ENCODE measurements at regions not wholly inside any gene's neighbourhood (a gene's known extent, or its start where the extent isn't known, plus 50 kb on each side); places are given as distances from the start of the nearest gene placed in this dataset.
"Not testable (repeated sequence)": the region's sequence is repeated elsewhere in the genome, so short reads cannot be mapped to it uniquely, and the experiment has no call there.

DNA sequence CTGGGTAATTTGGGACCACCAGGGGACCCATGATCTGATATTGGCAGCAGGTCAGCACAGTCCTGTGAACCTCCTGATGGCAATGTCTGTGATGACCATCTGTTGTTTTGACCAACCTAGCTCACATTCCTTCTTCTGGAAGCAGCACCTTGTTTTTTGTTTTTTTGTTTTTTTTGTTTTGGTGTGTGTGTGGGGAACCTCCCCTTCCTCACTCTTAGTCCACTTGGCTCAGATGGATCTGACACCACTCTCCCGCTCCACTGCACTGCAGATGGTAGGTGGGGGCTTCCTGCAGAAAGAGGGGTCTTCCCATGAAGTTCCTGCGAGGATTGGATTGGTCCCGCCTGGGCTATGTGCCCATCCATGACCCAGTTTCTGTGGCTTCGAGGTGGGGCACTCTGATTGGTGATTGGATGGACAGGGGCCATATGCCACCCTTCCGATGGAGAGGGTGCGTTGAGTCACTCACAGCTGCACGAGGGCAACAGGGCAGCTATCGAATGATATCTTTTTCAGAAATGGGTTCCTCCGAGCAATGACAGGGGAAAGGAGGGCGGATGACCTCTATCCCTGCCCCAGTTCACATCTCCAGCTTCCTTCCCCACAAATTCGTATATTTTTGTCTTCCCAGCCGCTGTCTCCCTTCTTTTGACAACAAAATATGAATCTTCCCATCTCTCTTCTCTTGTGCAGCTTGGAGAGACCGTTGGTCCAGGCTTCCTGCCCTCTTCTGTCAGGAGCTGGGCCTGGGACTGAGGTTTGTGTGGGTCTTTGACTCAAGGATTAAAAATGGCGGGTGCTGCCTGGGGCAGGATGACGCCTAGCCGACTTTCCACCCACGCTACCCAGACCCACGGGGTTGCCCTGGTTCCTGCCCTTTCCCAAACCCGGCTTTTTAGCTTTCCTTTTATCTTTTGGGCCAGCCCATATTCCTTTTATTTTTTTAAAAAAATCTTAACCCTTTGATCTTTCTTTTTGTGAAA lies 132.1 kb upstream of the KCNG1 start:
- peak; percentile 44 to 83 for DNase-seq

- DNase-seq: peak; percentile 64 to 84
These were observed 131.2 kb upstream of the KCNG1 start for GRCh38 chr20:51153867-51154707.

DNA sequence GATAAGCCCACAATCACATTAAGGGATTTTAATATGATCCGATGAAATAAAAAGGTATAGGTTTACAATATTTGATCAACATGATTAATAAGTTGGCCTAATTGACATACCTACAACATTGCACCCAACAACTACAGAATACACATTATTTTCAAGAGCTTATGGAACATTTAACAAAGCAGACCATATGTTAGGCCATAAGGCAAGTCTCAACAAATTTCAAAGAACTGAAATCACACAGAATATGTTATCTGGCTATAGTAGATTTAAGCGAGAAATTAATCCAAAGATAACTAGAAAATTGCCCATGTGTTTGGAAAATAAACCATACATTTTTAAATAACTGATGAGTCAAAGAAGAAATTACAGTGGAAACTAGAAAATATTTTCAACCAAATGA lies 126.0 kb upstream of the KCNG1 start:
- no peak for DNase-seq

DNA sequence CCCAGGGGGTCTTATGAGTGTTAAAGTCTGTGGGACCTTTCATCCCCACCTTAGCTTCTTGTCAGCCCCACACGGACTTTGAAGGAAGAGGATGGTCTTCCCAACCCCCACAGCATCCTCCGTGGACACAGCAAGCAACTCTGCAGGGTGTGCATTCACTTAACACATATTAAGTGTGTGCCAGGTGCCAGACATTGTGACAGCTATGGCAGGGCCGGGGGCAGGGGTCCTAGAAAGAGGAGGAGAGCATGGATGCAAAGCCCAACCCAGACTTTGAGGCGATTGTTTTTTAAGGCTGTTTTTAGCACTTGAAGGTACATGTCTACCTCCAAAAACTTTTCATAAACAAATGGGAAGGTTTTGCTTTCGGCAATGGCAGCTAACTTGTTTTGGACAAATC lies 121.6 kb upstream of the KCNG1 start:
- DNase-seq: no peak

GRCh38 chr20:51143652-51144051 lies 120.7 kb upstream of the KCNG1 start:
- no peak for DNase-seq

GRCh38 chr20:51142448-51142847 lies 119.5 kb upstream of the KCNG1 start:
- DNase-seq: no peak

DNA sequence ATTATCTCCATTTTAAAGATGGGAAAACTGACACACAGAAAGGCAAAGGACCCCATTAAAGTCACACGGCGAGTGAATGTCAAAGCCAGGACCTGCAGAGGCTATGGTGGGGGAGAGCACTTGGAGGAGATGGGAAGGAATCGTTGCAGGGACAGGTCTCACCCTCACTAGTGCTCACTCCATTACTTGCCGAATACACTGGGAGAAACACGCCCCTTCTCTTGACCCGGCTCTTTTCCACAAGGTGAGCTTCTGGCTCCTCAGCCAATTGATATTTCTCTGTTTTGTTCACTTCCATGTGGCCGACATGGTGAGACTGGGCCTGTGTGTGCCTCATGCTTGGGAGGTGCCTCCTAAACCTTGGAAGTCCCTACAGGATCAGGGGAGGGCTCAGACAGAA lies 117.8 kb upstream of the KCNG1 start:
- no peak for DNase-seq

DNA sequence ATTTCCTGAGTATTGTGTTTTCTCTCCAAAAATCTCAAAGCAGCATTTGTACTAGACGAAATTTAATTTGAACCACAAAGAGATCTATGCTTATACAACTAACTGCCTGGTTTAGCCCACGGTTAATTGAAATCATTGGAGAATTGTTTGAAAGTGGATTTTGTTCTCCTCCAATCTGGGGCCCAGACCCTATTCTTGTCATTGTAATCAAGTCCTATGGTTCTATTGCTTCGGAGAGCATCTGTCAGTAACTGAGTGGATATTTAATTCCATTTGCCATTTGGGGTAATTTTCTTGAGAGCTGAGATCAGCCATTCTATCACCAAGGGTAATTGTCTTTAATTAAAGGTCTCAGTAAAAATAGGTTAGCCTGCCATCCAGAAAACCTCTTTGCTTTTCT lies 117.0 kb upstream of the KCNG1 start:
- no peak for DNase-seq

GRCh38 chr20:51138576-51138975 lies 115.7 kb upstream of the KCNG1 start:
- no peak for DNase-seq

DNA sequence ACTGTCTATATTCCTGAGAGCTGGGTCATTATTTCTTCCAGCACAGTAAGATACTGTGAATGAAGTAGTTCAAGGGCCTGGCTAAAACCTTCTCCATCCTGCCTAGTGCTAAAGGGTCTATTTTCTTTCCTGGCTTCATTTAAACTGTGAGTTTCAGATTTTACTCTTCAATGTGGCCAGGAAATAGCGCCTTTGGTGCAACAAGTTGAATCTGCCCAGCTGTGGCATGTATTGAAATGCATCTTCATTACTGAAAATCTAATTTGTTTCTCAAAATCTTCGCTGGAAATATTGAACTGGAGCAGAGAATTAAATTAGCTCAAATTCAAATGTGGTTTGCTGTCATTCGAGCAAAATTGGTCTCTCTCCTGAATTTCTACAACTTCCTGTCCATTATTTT lies 114.6 kb upstream of the KCNG1 start:
- no peak for DNase-seq

GRCh38 chr20:51135926-51136715 lies 113.2 kb upstream of the KCNG1 start:
- DNase-seq: no peak

DNA sequence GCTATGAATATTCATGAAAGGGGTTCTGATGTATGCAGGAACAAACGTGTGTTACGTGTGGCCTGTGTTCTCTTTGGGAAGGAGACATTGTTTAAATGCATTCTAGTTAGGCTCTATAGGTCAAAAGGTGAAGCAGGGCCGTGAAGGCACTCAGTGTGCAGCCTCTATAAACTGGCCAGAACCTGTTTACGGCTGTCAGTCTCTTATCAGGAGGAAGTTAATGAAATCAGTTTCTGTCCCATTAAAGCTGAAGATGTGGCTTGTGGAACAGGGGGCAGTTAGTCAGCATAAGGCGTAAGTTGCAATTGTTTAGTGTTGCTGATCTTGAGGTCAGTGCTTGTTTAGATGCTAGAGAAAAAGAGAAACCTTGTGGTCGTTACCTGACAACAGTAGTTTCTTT lies 111.5 kb upstream of the KCNG1 start:
- DNase-seq: no peak

DNA sequence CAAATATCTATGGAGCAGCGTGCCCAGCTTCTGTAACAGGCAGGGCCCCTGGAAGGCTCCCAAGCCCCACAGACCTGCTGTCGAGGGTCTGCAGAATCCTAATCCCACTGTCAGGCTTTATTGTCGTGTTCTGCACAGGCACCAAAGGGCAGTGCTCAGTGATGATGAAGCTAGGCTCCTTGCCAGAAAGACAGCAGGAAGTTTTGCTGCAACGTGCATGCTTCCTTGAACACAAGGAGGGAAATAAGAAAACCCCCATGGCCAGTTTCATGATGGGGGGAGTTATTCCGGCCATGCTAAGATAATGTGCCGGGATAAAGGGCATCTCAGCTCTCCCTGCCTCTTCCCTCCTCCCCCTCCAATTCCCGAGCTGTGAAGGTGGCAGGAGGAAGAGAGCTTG lies 109.4 kb upstream of the KCNG1 start:
- no peak for DNase-seq

- peak; percentile 77 to 86 for DNase-seq
These were observed 108.9 kb upstream of the KCNG1 start for GRCh38 chr20:51131811-51132210.

- no peak for DNase-seq
These were observed 106.4 kb upstream of the KCNG1 start for GRCh38 chr20:51129147-51129776.

DNA sequence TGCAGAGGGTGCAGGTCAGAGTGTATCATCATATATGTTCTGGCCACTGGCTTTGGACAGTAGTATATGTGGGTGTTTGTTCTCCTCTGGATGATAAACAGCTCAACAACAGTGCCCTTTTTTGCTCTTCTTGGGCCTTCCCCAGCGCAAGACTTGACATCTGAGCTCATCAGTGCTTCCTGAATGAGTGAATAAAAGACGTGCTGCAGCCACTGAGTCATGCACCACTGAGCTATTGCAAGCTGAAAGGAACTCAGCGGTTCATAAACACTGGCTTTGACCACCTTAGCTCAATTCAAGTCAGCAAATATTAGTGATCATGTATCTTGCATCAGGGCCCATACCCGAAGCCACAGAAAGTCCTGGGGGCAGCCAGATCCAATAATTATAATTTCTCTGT lies 105.3 kb upstream of the KCNG1 start:
- no peak for DNase-seq

DNA sequence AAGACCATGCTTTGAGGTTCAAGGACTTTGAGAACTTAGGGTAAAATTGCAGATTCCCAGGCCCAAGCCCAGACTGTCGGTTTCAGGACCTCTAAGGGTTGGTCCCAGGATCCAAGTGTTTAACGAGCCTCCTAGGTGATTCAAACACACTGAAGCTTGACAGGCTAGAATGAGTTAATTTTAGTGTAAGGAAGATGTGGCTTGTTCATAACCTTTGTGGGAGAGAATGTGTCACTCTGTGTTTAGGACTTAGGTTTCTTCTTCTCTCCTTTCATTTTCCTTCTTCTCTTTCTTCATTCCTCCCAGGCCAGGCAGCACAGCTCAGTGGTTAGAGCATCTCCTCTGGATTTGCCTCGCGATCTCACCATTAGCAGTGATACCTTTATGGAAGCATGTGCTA lies 104.8 kb upstream of the KCNG1 start:
- DNase-seq: no peak

DNA sequence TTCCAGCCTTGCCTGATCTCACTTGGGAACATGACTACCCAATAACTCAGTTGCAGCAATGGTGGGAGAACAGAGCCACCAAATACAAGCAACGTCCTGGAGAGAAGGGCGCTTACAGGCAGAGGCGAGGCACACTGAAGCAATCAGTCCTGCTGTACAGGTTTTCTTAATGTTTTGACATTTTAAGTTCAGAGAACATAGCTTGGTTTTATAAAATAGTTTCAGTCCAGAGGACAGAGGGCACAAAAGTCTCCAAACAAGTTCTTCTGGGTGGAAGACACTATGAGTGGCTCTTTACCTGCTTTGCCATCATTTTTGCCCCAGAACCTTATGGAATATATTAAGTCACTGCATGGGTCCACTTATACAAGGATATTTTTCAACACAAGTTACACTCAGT lies 103.4 kb upstream of the KCNG1 start:
- DNase-seq: no peak

DNA sequence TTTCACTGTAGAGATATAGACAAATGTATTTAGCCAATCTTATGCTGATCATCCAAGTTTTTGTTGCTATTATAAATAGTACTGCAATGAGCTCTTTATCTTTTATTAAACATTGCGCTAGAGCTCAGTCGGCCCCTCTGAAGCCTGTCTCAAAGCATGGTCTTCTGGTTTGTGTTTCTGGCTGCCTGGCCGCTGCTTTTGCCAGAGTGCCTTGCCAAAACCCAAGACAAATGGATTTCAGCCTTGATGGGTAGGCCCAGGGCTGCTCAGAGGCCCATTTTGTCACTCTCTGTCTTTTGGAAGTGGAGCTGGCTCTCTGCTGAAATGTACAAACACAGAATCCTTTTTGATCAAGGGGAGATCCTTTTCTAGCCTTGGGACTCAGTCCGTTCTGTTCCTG lies 102.9 kb upstream of the KCNG1 start:
- no peak for DNase-seq

DNA sequence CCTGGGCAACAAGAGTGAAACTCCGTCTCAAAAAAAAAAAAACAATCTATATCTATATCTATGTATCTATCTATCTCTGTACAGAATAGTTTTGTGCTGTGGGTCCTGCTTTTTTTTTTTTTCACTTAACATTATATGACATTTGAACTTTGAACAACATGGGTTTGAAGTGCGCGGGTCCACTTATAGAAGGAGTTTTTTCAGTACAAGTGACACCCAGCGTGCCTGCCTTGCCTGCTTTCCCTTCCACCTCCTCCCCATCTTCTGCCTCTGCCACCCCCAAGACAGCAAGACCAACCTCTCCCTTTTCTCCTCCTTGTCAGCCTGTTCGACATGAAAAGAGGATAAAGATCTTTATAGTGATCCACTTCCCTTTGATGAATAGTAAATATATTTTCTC lies 102.2 kb upstream of the KCNG1 start:
- DNase-seq: no peak

- DNase-seq: not testable (repeated sequence)
These were observed 101.0 kb upstream of the KCNG1 start for GRCh38 chr20:51123887-51124286.

DNA sequence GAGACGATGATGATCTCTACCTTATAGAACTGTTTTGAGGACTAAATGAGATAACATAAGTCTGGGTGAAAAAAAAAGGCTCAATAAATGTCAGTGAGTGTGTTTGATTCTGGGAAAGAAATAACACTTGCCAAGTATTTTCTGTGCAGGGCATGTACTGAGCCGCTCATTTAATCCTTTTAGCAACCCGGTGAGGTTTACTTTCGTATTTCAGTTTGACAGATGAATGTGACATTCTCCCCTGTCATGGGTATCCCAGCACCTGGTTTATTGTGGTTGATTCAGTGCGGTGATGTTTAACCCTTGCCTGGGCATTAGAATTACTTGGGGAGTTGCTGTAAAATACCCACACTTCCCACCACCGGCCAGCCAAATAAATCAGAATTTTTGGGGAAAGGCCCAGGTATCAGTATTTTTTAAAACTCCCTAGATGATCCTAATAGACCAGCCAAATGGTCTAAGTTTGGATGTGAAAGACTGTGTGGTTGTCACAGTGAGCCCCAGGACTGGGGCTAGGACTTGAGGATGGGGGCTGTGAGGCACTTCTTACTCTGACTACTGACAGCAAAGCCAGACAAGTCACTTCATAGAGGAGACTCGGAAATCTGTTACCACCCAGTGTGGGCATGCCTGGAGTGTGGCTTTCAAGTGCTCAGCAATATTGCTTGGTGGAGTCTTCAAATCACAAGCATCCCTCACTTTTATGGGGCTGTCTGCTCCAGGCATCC lies 100.2 kb upstream of the KCNG1 start:
- DNase-seq: no peak
